ENCODE measurements at regions not wholly inside any gene's neighbourhood (a gene's known extent, or its start where the extent isn't known, plus 50 kb on each side); places are given as distances from the start of the nearest gene placed in this dataset. TPM values are rescaled to one million over a fixed set of nuclear protein-coding genes. Genes with fewer than 3 reads are reported as not detected.

DNA sequence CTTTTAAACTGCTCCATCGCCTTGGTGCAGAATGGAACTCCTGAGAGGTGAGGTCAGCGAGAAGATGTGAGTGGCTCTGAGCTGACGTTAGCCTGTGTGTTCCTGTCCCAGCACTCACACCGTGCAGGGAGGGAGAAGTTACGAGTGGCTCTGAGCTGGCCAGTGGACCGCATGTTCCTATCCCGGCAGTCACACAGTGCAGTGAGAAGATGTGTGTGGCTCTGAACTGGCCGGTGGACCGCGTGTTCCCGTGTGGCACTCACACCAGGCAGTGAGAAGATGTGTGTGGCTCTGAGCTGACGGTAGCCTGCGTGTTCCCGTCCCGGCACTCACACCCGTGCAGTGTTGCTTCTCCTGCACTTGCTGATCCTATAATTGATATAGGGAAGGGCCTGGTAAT lies 59.9 kb downstream of the VCPKMT start:
- Histone ChIP-seq H3K27me3 (ENCODE audit: control insufficient read depth in 1 of 2, insufficient read depth in 1 of 2, low read length in 2 of 2) (no peaks in the 10 kb centered on the region), H2BK120ac (ENCODE audit: low read depth, low read length) (no peak overlapping the region), H3K36me3 (ENCODE audit: control insufficient read depth in 1 of 2, insufficient read depth in 2 of 2, low read depth in 1 of 2, low read length in 2 of 2) (no peaks in the 10 kb centered on the region), H3K18ac (ENCODE audit: low read depth in 1 of 2, low read length in 2 of 2) (no peak overlapping the region), H3K79me1 (replicated peaks; ENCODE audit: low read length, poor library complexity, severe bottlenecking) (no peaks in the 10 kb centered on the region), H3K4me1 (ENCODE audit: control insufficient read depth, insufficient read depth, low read depth, low read length) (peaks cover 15% of the 10 kb centered on the region), H3K4me2 (ENCODE audit: low read length, poor library complexity, severe bottlenecking) (no peak overlapping the region), H3K4ac (ENCODE audit: low read depth in 1 of 2, low read length in 2 of 2) (peak overlapping the region in 1 of 2 experiments; percentile 24), H2AFZ (ENCODE audit: low read depth, low read length) (no peak overlapping the region), H2BK12ac (ENCODE audit: low read length in 2 of 2) (peak overlapping the region; percentile 7 to 45), H3K27ac (ENCODE audit: low read length, poor library complexity, severe bottlenecking) (no peak overlapping the region), H4K8ac (ENCODE audit: low read length) (peak overlapping the region; percentile 35), H2AK5ac (ENCODE audit: low read length, severe bottlenecking) (no peak overlapping the region), H3K9me3 (ENCODE audit: control insufficient read depth, low read length) (no peaks in the 10 kb centered on the region), H3K4me3 (ENCODE audit: insufficient read depth in 1 of 2, low read depth in 1 of 2, low read length in 2 of 2) (no peak overlapping the region), H3K14ac (ENCODE audit: low read length in 2 of 2) (no peak overlapping the region), H2BK5ac (ENCODE audit: low read depth, low read length, poor library complexity, severe bottlenecking) (no peak overlapping the region), H4K91ac (ENCODE audit: low read length) (peak overlapping the region; percentile 36), H3K9ac (ENCODE audit: low read length) (no peak overlapping the region), H3K23ac (ENCODE audit: low read length in 2 of 2) (no peak overlapping the region), H2BK15ac (ENCODE audit: low read depth, poor library complexity, severe bottlenecking) (no peak overlapping the region)
- 87% methylated on average over 16 of the region's 16 CpGs for WGBS
- DNase-seq, result no peak

GRCh38 chr14:50057331-50057730 lies 59.0 kb downstream of the VCPKMT start:
- Histone ChIP-seq H3K4ac (ENCODE audit: low read depth in 1 of 2, low read length in 2 of 2) (peak overlapping the region in 1 of 2 experiments; percentile 42), H3K4me2 (ENCODE audit: low read length, poor library complexity, severe bottlenecking) (no peak overlapping the region), H2AK5ac (ENCODE audit: low read length, severe bottlenecking) (no peak overlapping the region), H3K18ac (ENCODE audit: low read depth in 1 of 2, low read length in 2 of 2) (no peak overlapping the region), H2BK5ac (ENCODE audit: low read depth, low read length, poor library complexity, severe bottlenecking) (no peak overlapping the region), H3K27ac (ENCODE audit: low read length, poor library complexity, severe bottlenecking) (no peak overlapping the region), H3K9ac (ENCODE audit: low read length) (no peak overlapping the region), H2BK15ac (ENCODE audit: low read depth, poor library complexity, severe bottlenecking) (peak overlapping the region; percentile 44), H2BK12ac (ENCODE audit: low read length in 2 of 2) (no peak overlapping the region), H3K9me3 (ENCODE audit: control insufficient read depth, low read length) (no peaks in the 10 kb centered on the region), H3K4me1 (ENCODE audit: control insufficient read depth, insufficient read depth, low read depth, low read length) (peaks cover 24% of the 10 kb centered on the region), H3K27me3 (ENCODE audit: control insufficient read depth in 1 of 2, insufficient read depth in 1 of 2, low read length in 2 of 2) (no peaks in the 10 kb centered on the region), H3K4me3 (ENCODE audit: insufficient read depth in 1 of 2, low read depth in 1 of 2, low read length in 2 of 2) (no peak overlapping the region), H4K8ac (ENCODE audit: low read length) (no peak overlapping the region), H3K79me1 (replicated peaks; ENCODE audit: low read length, poor library complexity, severe bottlenecking) (no peaks in the 10 kb centered on the region), H4K91ac (ENCODE audit: low read length) (no peak overlapping the region), H3K14ac (ENCODE audit: low read length in 2 of 2) (no peak overlapping the region), H2BK120ac (ENCODE audit: low read depth, low read length) (no peak overlapping the region), H2AFZ (ENCODE audit: low read depth, low read length) (no peak overlapping the region), H3K36me3 (ENCODE audit: control insufficient read depth in 1 of 2, insufficient read depth in 2 of 2, low read depth in 1 of 2, low read length in 2 of 2) (no peaks in the 10 kb centered on the region), H3K23ac (ENCODE audit: low read length in 2 of 2) (no peak overlapping the region)
- no peak for DNase-seq
- WGBS, result 82% methylated on average over 5 of the region's 5 CpGs

GRCh38 chr14:50058113-50058512 lies 58.3 kb downstream of the VCPKMT start:
- no peak overlapping the region for H3K23ac ChIP-seq (ENCODE audit: low read length in 2 of 2)
- H3K36me3 ChIP-seq (ENCODE audit: control insufficient read depth in 1 of 2, insufficient read depth in 2 of 2, low read depth in 1 of 2, low read length in 2 of 2), result no peaks in the 10 kb centered on the region
- H3K14ac ChIP-seq (ENCODE audit: low read length in 2 of 2), result no peak overlapping the region
- peak overlapping the region; percentile 59 for H4K91ac ChIP-seq (ENCODE audit: low read length)
- no peak overlapping the region for H2BK12ac ChIP-seq (ENCODE audit: low read length in 2 of 2)
- H3K27me3 ChIP-seq (ENCODE audit: control insufficient read depth in 1 of 2, insufficient read depth in 1 of 2, low read length in 2 of 2), result no peaks in the 10 kb centered on the region
- no peak overlapping the region for H2BK120ac ChIP-seq (ENCODE audit: low read depth, low read length)
- peak overlapping the region in 1 of 2 experiments; percentile 49 for H3K18ac ChIP-seq (ENCODE audit: low read depth in 1 of 2, low read length in 2 of 2)
- WGBS, result 83% methylated on average over 1 of the region's 1 CpG
- H3K9ac ChIP-seq (ENCODE audit: low read length), result no peak overlapping the region
- H3K4me2 ChIP-seq (ENCODE audit: low read length, poor library complexity, severe bottlenecking), result no peak overlapping the region
- no peak overlapping the region for H2AFZ ChIP-seq (ENCODE audit: low read depth, low read length)
- no peak overlapping the region for H2BK15ac ChIP-seq (ENCODE audit: low read depth, poor library complexity, severe bottlenecking)
- H4K8ac ChIP-seq (ENCODE audit: low read length), result no peak overlapping the region
- H3K4ac ChIP-seq (ENCODE audit: low read depth in 1 of 2, low read length in 2 of 2), result peak overlapping the region in 1 of 2 experiments; percentile 58
- no peak overlapping the region for H2AK5ac ChIP-seq (ENCODE audit: low read length, severe bottlenecking)
- H2BK5ac ChIP-seq (ENCODE audit: low read depth, low read length, poor library complexity, severe bottlenecking), result no peak overlapping the region
- DNase-seq, result no peak
- no peak overlapping the region for H3K4me3 ChIP-seq (ENCODE audit: insufficient read depth in 1 of 2, low read depth in 1 of 2, low read length in 2 of 2)
- H3K27ac ChIP-seq (ENCODE audit: low read length, poor library complexity, severe bottlenecking), result no peak overlapping the region
- no peaks in the 10 kb centered on the region for H3K9me3 ChIP-seq (ENCODE audit: control insufficient read depth, low read length)
- no peaks in the 10 kb centered on the region for H3K79me1 ChIP-seq (replicated peaks; ENCODE audit: low read length, poor library complexity, severe bottlenecking)
- H3K4me1 ChIP-seq (ENCODE audit: control insufficient read depth, insufficient read depth, low read depth, low read length), result peaks cover 29% of the 10 kb centered on the region

Small RNA genes in the stretch of these regions (small RNA-seq; reads per million reads assigned to genes)
- gene MIR6076 (ENCODE audit: low read depth), result not detected

Measured in mesenchymal stem cell (in vitro differentiated cells and primary cell).